Testis (tissue), 2 donors: ENCODE measurements at regions not wholly inside any gene's neighbourhood (a gene's known extent, or its start where the extent isn't known, plus 50 kb on each side); places are given as distances from the start of the nearest gene placed in this dataset.

Experiments used
- POLR2A ChIP-seq: fragments of 450-650 bp; IDR thresholded peaks from one replicate; pipeline ENCODE4 v1.6.1; 2017; ENCODE audit warnings: antibody characterized with exemption, mild to moderate bottlenecking, moderate library complexity
- TF ChIP-seq, protein P1 (sequence below), 3 experiments: fragments of 450-650 bp in 2 of 3; fragments of 200-600 bp in 1 of 3; sonication (generic) in 1 of 3; IDR thresholded peaks; one replicate each; pipeline ENCODE4 v1.5.1; 2016 to 2019; ENCODE audit warnings: antibody characterized with exemption in 3 of 3, mild to moderate bottlenecking in 2 of 3, moderate library complexity in 1 of 3

DNA sequence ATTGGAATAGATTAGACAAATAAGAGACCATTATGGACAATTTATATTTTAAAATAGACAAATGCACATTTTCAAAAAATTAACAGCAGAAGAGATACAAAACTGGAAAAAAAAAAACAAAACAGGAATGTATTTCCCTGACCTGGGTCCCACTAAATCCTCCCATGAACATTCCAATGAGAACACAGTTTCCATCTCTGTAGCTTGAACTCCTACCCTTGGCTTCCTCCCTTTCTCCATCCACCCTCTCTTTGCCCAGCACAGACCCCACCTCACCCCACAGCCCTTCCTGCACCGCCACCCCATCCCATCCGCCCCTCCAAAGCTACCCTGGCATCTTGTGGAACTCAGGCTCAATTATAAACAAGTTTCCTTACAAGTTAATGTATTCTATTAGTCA lies 71.2 kb upstream of the MPP7 start:
- TF ChIP-seq, protein P1, sequence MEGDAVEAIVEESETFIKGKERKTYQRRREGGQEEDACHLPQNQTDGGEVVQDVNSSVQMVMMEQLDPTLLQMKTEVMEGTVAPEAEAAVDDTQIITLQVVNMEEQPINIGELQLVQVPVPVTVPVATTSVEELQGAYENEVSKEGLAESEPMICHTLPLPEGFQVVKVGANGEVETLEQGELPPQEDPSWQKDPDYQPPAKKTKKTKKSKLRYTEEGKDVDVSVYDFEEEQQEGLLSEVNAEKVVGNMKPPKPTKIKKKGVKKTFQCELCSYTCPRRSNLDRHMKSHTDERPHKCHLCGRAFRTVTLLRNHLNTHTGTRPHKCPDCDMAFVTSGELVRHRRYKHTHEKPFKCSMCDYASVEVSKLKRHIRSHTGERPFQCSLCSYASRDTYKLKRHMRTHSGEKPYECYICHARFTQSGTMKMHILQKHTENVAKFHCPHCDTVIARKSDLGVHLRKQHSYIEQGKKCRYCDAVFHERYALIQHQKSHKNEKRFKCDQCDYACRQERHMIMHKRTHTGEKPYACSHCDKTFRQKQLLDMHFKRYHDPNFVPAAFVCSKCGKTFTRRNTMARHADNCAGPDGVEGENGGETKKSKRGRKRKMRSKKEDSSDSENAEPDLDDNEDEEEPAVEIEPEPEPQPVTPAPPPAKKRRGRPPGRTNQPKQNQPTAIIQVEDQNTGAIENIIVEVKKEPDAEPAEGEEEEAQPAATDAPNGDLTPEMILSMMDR (IDR thresholded peaks at IDR 0.05): no peak
- no peak for TF ChIP-seq POLR2A
